ENCODE measurements at regions not wholly inside any gene's neighbourhood (a gene's known extent, or its start where the extent isn't known, plus 50 kb on each side); places are given as distances from the start of the nearest gene placed in this dataset.

GRCh38 chr4:164483711-164484110, 270.2 kb upstream of the SMIM31 start:
- no peaks in the 10 kb centered on the region for H3K9me3 ChIP-seq (ENCODE audit: control insufficient read depth in 2 of 2, insufficient read depth in 1 of 2, low read length in 1 of 2)
- 92% methylated on average over 5 of the region's 5 CpGs for WGBS
- no peaks in the 10 kb centered on the region for H3K27me3 ChIP-seq (ENCODE audit: control insufficient read depth in 2 of 2, insufficient read depth in 1 of 2, low read length in 1 of 2)
- no peak for DNase-seq (ENCODE audit: low read depth in 6 of 9, low spot score in 9 of 9)
- H3K4me3 ChIP-seq (ENCODE audit: low read length in 2 of 2), result no peak overlapping the region
- H3K36me3 ChIP-seq (ENCODE audit: control insufficient read depth in 2 of 2, insufficient read depth in 2 of 2, low read length in 1 of 2), result no peaks in the 10 kb centered on the region
- no peaks in the 10 kb centered on the region for H3K4me1 ChIP-seq (ENCODE audit: control insufficient read depth in 2 of 2, insufficient read depth in 2 of 2, low read length in 2 of 2)
- no peak overlapping the region for H3K27ac ChIP-seq (ENCODE audit: low read depth in 1 of 2, low read length in 1 of 2)

GRCh38 chr4:164484551-164484950, 269.4 kb upstream of the SMIM31 start:
- no peaks in the 10 kb centered on the region for H3K4me1 ChIP-seq (ENCODE audit: control insufficient read depth in 2 of 2, insufficient read depth in 2 of 2, low read length in 2 of 2)
- H3K9me3 ChIP-seq (ENCODE audit: control insufficient read depth in 2 of 2, insufficient read depth in 1 of 2, low read length in 1 of 2), result no peaks in the 10 kb centered on the region
- 97% methylated on average over 1 of the region's 1 CpG for WGBS
- H3K27me3 ChIP-seq (ENCODE audit: control insufficient read depth in 2 of 2, insufficient read depth in 1 of 2, low read length in 1 of 2), result no peaks in the 10 kb centered on the region
- DNase-seq (ENCODE audit: low read depth in 6 of 9, low spot score in 9 of 9), result no peak
- no peaks in the 10 kb centered on the region for H3K36me3 ChIP-seq (ENCODE audit: control insufficient read depth in 2 of 2, insufficient read depth in 2 of 2, low read length in 1 of 2)
- no peak overlapping the region for H3K27ac ChIP-seq (ENCODE audit: low read depth in 1 of 2, low read length in 1 of 2)
- H3K4me3 ChIP-seq (ENCODE audit: low read length in 2 of 2), result no peak overlapping the region

- H3K4me1 ChIP-seq (ENCODE audit: control insufficient read depth in 2 of 2, insufficient read depth in 2 of 2, low read length in 2 of 2), result no peaks in the 10 kb centered on the region
- DNase-seq (ENCODE audit: low read depth in 6 of 9, low spot score in 9 of 9), result no peak
- H3K9me3 ChIP-seq (ENCODE audit: control insufficient read depth in 2 of 2, insufficient read depth in 1 of 2, low read length in 1 of 2), result no peaks in the 10 kb centered on the region
- WGBS, result 89% methylated on average over 1 of the region's 1 CpG
- no peaks in the 10 kb centered on the region for H3K27me3 ChIP-seq (ENCODE audit: control insufficient read depth in 2 of 2, insufficient read depth in 1 of 2, low read length in 1 of 2)
- H3K27ac ChIP-seq (ENCODE audit: low read depth in 1 of 2, low read length in 1 of 2), result no peak overlapping the region
- no peaks in the 10 kb centered on the region for H3K36me3 ChIP-seq (ENCODE audit: control insufficient read depth in 2 of 2, insufficient read depth in 2 of 2, low read length in 1 of 2)
- no peak overlapping the region for H3K4me3 ChIP-seq (ENCODE audit: low read length in 2 of 2)
These were observed 268.8 kb upstream of the SMIM31 start for GRCh38 chr4:164485136-164485535.

DNA sequence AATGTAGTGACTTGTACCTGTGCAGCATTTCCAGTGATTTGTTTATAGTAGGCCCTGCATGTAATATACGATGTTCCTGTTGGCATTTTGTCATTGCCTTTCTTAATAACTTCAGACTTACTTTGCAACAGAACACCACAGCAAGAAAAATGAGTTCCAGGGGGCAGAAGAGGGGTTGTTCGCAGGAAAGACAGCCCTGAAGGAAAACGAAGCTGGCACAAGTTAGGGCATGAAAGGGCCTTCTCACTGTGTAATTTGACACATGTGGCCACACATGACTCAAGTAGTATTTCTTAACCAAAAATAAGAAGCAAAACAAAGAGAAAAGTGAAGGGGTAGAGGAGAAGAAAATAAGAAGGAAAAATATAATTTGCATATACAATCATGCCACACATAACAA, 265.8 kb upstream of the SMIM31 start:
- WGBS, result 46% methylated on average over 3 of the region's 3 CpGs
- Histone ChIP-seq H3K36me3 (ENCODE audit: control insufficient read depth in 2 of 2, insufficient read depth in 2 of 2, low read length in 1 of 2) (no peaks in the 10 kb centered on the region), H3K9me3 (ENCODE audit: control insufficient read depth in 2 of 2, insufficient read depth in 1 of 2, low read length in 1 of 2) (no peaks in the 10 kb centered on the region), H3K4me3 (ENCODE audit: low read length in 2 of 2) (no peak overlapping the region), H3K4me1 (ENCODE audit: control insufficient read depth in 2 of 2, insufficient read depth in 2 of 2, low read length in 2 of 2) (no peaks in the 10 kb centered on the region), H3K27me3 (ENCODE audit: control insufficient read depth in 2 of 2, insufficient read depth in 1 of 2, low read length in 1 of 2) (no peaks in the 10 kb centered on the region), H3K27ac (ENCODE audit: low read depth in 1 of 2, low read length in 1 of 2) (no peak overlapping the region)
- no peak for DNase-seq (ENCODE audit: low read depth in 6 of 9, low spot score in 9 of 9)

- Histone ChIP-seq H3K27me3 (ENCODE audit: control insufficient read depth in 2 of 2, insufficient read depth in 1 of 2, low read length in 1 of 2) (no peaks in the 10 kb centered on the region), H3K9me3 (ENCODE audit: control insufficient read depth in 2 of 2, insufficient read depth in 1 of 2, low read length in 1 of 2) (no peaks in the 10 kb centered on the region)
These were observed 252.9 kb upstream of the SMIM31 start for GRCh38 chr4:164501074-164501473.

GRCh38 chr4:164503874-164504273, 250.1 kb upstream of the SMIM31 start:
- DNase-seq (ENCODE audit: low read depth in 6 of 9, low spot score in 9 of 9), result no peak
- no peaks in the 10 kb centered on the region for H3K9me3 ChIP-seq (ENCODE audit: control insufficient read depth in 2 of 2, insufficient read depth in 1 of 2, low read length in 1 of 2)
- H3K36me3 ChIP-seq (ENCODE audit: control insufficient read depth in 2 of 2, insufficient read depth in 2 of 2, low read length in 1 of 2), result no peaks in the 10 kb centered on the region
- 96% methylated on average over 3 of the region's 3 CpGs for WGBS
- H3K4me3 ChIP-seq (ENCODE audit: low read length in 2 of 2), result no peak overlapping the region
- H3K4me1 ChIP-seq (ENCODE audit: control insufficient read depth in 2 of 2, insufficient read depth in 2 of 2, low read length in 2 of 2), result no peaks in the 10 kb centered on the region
- H3K27me3 ChIP-seq (ENCODE audit: control insufficient read depth in 2 of 2, insufficient read depth in 1 of 2, low read length in 1 of 2), result no peaks in the 10 kb centered on the region
- H3K27ac ChIP-seq (ENCODE audit: low read depth in 1 of 2, low read length in 1 of 2), result no peak overlapping the region

More at GRCh38 chr4:164501074-164501473, 252.9 kb upstream of the SMIM31 start:
- Histone ChIP-seq H3K4me3 (ENCODE audit: low read length in 2 of 2) (no peak overlapping the region), H3K36me3 (ENCODE audit: control insufficient read depth in 2 of 2, insufficient read depth in 2 of 2, low read length in 1 of 2) (no peaks in the 10 kb centered on the region), H3K27ac (ENCODE audit: low read depth in 1 of 2, low read length in 1 of 2) (no peak overlapping the region), H3K4me1 (ENCODE audit: control insufficient read depth in 2 of 2, insufficient read depth in 2 of 2, low read length in 2 of 2) (no peaks in the 10 kb centered on the region)
- DNase-seq (ENCODE audit: low read depth in 6 of 9, low spot score in 9 of 9), result no peak

- Histone ChIP-seq H3K36me3 (ENCODE audit: control insufficient read depth in 2 of 2, insufficient read depth in 2 of 2, low read length in 1 of 2) (no peaks in the 10 kb centered on the region), H3K4me3 (ENCODE audit: low read length in 2 of 2) (no peak overlapping the region), H3K27me3 (ENCODE audit: control insufficient read depth in 2 of 2, insufficient read depth in 1 of 2, low read length in 1 of 2) (no peaks in the 10 kb centered on the region), H3K27ac (ENCODE audit: low read depth in 1 of 2, low read length in 1 of 2) (no peak overlapping the region), H3K9me3 (ENCODE audit: control insufficient read depth in 2 of 2, insufficient read depth in 1 of 2, low read length in 1 of 2) (no peaks in the 10 kb centered on the region), H3K4me1 (ENCODE audit: control insufficient read depth in 2 of 2, insufficient read depth in 2 of 2, low read length in 2 of 2) (no peaks in the 10 kb centered on the region)
- DNase-seq (ENCODE audit: low read depth in 6 of 9, low spot score in 9 of 9), result no peak
- WGBS, result 87% methylated on average over 3 of the region's 3 CpGs
These were observed 245.8 kb upstream of the SMIM31 start for GRCh38 chr4:164508097-164508496.

DNA sequence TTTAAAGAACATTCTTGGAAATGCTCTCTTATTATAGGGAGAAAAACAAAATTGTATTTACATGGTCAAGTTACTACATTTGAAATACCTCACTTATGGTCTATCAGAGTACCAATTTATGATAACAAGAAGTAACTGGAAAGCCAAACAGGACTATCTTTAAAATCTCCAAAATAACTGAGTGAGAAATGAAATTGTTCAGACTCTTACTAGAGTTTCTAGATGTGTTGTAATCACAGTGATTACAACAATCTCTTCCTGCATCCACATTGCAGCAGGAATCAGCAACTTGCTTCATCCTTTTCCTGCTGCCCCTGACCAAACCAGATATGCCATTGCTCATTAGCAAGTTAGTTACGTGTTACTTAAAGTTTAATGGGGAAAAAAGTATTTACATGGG, 245.2 kb upstream of the SMIM31 start:
- Histone ChIP-seq H3K9me3 (ENCODE audit: control insufficient read depth in 2 of 2, insufficient read depth in 1 of 2, low read length in 1 of 2) (no peaks in the 10 kb centered on the region), H3K27me3 (ENCODE audit: control insufficient read depth in 2 of 2, insufficient read depth in 1 of 2, low read length in 1 of 2) (no peaks in the 10 kb centered on the region), H3K27ac (ENCODE audit: low read depth in 1 of 2, low read length in 1 of 2) (no peak overlapping the region), H3K4me3 (ENCODE audit: low read length in 2 of 2) (no peak overlapping the region), H3K36me3 (ENCODE audit: control insufficient read depth in 2 of 2, insufficient read depth in 2 of 2, low read length in 1 of 2) (no peaks in the 10 kb centered on the region), H3K4me1 (ENCODE audit: control insufficient read depth in 2 of 2, insufficient read depth in 2 of 2, low read length in 2 of 2) (no peaks in the 10 kb centered on the region)
- DNase-seq (ENCODE audit: low read depth in 6 of 9, low spot score in 9 of 9), result no peak
- 33% methylated on average over 1 of the region's 1 CpG for WGBS

GRCh38 chr4:164509951-164510350, 244.0 kb upstream of the SMIM31 start:
- DNase-seq (ENCODE audit: low read depth in 6 of 9, low spot score in 9 of 9), result no peak
- H3K9me3 ChIP-seq (ENCODE audit: control insufficient read depth in 2 of 2, insufficient read depth in 1 of 2, low read length in 1 of 2), result no peaks in the 10 kb centered on the region
- no peaks in the 10 kb centered on the region for H3K36me3 ChIP-seq (ENCODE audit: control insufficient read depth in 2 of 2, insufficient read depth in 2 of 2, low read length in 1 of 2)
- H3K4me3 ChIP-seq (ENCODE audit: low read length in 2 of 2), result no peak overlapping the region
- no peak overlapping the region for H3K27ac ChIP-seq (ENCODE audit: low read depth in 1 of 2, low read length in 1 of 2)
- no peaks in the 10 kb centered on the region for H3K4me1 ChIP-seq (ENCODE audit: control insufficient read depth in 2 of 2, insufficient read depth in 2 of 2, low read length in 2 of 2)
- H3K27me3 ChIP-seq (ENCODE audit: control insufficient read depth in 2 of 2, insufficient read depth in 1 of 2, low read length in 1 of 2), result no peaks in the 10 kb centered on the region
- 42% methylated on average over 3 of the region's 3 CpGs for WGBS

- Histone ChIP-seq H3K27ac (ENCODE audit: low read depth in 1 of 2, low read length in 1 of 2) (no peak overlapping the region), H3K36me3 (ENCODE audit: control insufficient read depth in 2 of 2, insufficient read depth in 2 of 2, low read length in 1 of 2) (no peaks in the 10 kb centered on the region), H3K4me3 (ENCODE audit: low read length in 2 of 2) (no peak overlapping the region), H3K4me1 (ENCODE audit: control insufficient read depth in 2 of 2, insufficient read depth in 2 of 2, low read length in 2 of 2) (no peaks in the 10 kb centered on the region), H3K27me3 (ENCODE audit: control insufficient read depth in 2 of 2, insufficient read depth in 1 of 2, low read length in 1 of 2) (no peaks in the 10 kb centered on the region), H3K9me3 (ENCODE audit: control insufficient read depth in 2 of 2, insufficient read depth in 1 of 2, low read length in 1 of 2) (no peaks in the 10 kb centered on the region)
- no peak for DNase-seq (ENCODE audit: low read depth in 6 of 9, low spot score in 9 of 9)
- 23% methylated on average over 2 of the region's 2 CpGs for WGBS
These were observed 241.8 kb upstream of the SMIM31 start for GRCh38 chr4:164512124-164512523.

Measured in thymus (tissue), 11 donors.